Coronary artery (tissue), 2 donors: ENCODE measurements at regions not wholly inside any gene's neighbourhood (a gene's known extent, or its start where the extent isn't known, plus 50 kb on each side); places are given as distances from the start of the nearest gene placed in this dataset.

Experiments used
- DNase-seq: peaks from one replicate; pipeline ENCODE4 v3.0.0-alpha.2; 2017; ENCODE audit warnings: low spot score
- H3K27ac ChIP-seq, 2 donors: fragments of 200-600 bp; sonication (generic); one replicate each; pipeline ENCODE4 v1.5.1; 2016 to 2019
- H3K4me3 ChIP-seq: fragments of 200-600 bp; sonication (generic); 2 replicates; pipeline ENCODE4 v1.5.1; 2016; ENCODE audit warnings: mild to moderate bottlenecking, moderate library complexity
- CTCF ChIP-seq: fragments of 200-600 bp; sonication (generic); IDR thresholded peaks from one replicate; pipeline ENCODE4 v1.5.1; 2019; ENCODE audit warnings: antibody characterized with exemption

DNA sequence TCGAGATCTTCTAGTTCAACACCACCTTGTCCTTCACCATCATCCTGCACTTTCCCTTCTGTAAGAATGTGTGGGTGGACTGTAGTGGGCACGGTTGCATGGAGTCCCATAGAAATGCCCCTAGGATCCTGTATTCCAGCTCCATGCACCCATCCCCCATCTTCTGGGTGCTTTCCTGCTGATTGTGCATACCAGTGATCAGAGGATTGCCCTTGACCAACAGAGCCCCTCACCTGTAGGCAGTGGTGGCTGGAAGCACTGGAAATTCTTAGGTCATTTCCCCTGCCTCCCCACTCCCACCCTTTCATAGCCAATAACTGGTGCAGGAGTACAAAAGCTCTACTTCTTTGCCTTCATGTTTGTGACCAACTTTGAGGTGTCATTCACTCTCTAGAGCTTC is 213.4 kb upstream of the ARSJ start:
- no peak for TF ChIP-seq CTCF
- H3K27ac ChIP-seq = no peak overlapping the region
- no peak for DNase-seq

DNA sequence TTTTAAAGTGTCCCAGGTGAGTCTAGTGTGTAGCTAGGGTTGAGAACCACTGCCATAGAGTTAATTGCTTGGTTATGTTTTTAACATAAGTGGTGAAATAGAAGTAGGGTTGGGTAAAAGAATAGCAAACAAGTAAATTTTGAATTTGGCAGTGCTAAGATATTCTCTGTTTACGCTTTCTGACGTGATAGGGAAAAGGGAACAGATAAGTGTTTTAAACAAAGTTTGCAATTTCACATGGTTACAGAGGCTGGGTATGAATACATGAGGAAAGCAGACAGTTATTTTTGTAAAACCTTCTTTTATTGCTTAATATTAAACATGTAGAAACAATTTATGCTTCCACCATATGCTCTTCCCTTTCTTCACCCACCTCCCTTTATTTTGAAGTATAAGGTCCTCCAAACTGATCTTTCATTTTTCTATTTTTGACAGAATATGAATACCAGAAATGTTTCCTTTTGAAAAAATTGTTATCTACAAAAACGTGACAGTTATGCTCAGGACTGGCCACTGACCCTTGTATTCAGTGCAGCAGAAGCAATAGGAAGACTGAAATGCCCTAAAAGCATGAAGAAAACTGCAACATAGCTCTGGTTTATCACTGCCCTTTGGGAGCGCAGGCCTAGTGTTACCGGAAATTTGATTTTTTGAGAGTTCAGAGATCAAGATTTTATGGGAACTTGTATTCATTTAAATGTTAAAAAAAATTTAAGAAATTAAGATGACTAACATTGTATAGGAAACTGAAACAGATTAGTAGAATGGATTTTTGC is 214.4 kb upstream of the ARSJ start:
- DNase-seq = no peak
- no peak overlapping the region for H3K4me3 ChIP-seq
- TF ChIP-seq CTCF = no peak
- no peak overlapping the region for H3K27ac ChIP-seq

More for the DNA sequence above, 213.4 kb upstream of the ARSJ start:
- no peak overlapping the region for H3K4me3 ChIP-seq

- Histone ChIP-seq H3K27ac (no peak overlapping the region), H3K4me3 (no peak overlapping the region)
- DNase-seq = no peak
- TF ChIP-seq CTCF = no peak
These were observed 217.2 kb upstream of the ARSJ start for GRCh38 chr4:114196606-114197005.

DNA sequence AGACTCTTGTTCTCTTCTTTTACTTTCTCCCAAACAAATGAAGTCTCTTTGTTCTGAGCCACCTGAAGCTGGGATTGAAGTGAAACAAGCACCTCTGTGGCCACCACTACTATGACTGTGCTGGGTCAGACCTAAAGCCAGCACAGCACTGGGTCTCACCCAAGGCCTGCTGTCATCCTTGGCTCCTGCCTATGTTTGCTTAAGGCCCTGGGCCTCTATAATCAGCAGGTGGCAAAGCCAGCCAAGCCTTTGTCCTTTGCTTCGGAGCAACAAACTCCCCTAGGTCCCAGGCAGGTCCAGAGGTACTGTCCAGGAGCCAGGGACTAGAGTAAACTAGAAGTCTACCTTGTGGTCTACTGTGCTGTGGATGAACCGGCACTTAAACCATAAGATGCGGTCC is 220.6 kb upstream of the ARSJ start:
- no peak for DNase-seq
- no peak for TF ChIP-seq CTCF
- Histone ChIP-seq H3K27ac (no peak overlapping the region), H3K4me3 (no peak overlapping the region)

GRCh38 chr4:114205261-114205660 is 225.8 kb upstream of the ARSJ start:
- no peak for DNase-seq
- Histone ChIP-seq H3K27ac (no peak overlapping the region), H3K4me3 (no peak overlapping the region)
- no peak for TF ChIP-seq CTCF

- no peak for DNase-seq
- TF ChIP-seq CTCF = no peak
- no peak overlapping the region for H3K27ac ChIP-seq
- H3K4me3 ChIP-seq = no peak overlapping the region
These were observed 229.2 kb upstream of the ARSJ start for GRCh38 chr4:114208574-114209151.

DNA sequence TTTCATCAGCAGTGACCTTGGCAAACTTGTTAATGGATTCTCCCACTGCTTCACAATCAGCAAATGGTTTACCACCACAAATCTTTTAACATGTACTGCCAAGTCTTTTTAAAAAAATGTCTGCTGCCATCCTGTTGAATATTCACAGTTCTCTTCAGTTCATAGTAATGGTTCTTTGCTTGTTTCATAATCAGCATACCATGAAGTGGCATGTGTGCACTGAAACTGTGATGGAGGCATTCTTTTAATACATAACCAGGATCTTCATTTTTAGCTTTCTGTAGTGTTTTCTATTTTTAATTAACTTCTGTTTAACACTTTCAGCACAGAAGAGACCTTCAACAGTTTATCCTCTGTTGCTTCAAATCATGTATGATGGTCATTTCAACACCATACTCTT is 230.1 kb upstream of the ARSJ start:
- no peak overlapping the region for H3K27ac ChIP-seq
- DNase-seq = no peak

More for the DNA sequence above, 230.1 kb upstream of the ARSJ start:
- TF ChIP-seq CTCF = no peak
- no peak overlapping the region for H3K4me3 ChIP-seq
